ENCODE measurements at regions not wholly inside any gene's neighbourhood (a gene's known extent, or its start where the extent isn't known, plus 50 kb on each side); places are given as distances from the start of the nearest gene placed in this dataset.
"Not testable (repeated sequence)": the region's sequence is repeated elsewhere in the genome, so short reads cannot be mapped to it uniquely, and the experiment has no call there.

- no peak for DNase-seq (ENCODE audit: extremely low read depth, low read depth)
Measured at GRCh38 chr11:91536366-91536765, 688.3 kb upstream of the FAT3 start.

- DNase-seq (ENCODE audit: extremely low read depth, low read depth): no peak
Measured at GRCh38 chr11:91528965-91529364, 695.7 kb upstream of the FAT3 start.

GRCh38 chr11:91527380-91528030 lies 697.1 kb upstream of the FAT3 start:
- no peak for DNase-seq (ENCODE audit: extremely low read depth, low read depth)

GRCh38 chr11:91513734-91514133 lies 710.9 kb upstream of the FAT3 start:
- DNase-seq (ENCODE audit: extremely low read depth, low read depth): no peak

GRCh38 chr11:91497847-91498246 lies 726.8 kb upstream of the FAT3 start:
- DNase-seq (ENCODE audit: extremely low read depth, low read depth): no peak

- no peak for DNase-seq (ENCODE audit: extremely low read depth, low read depth)
Measured at GRCh38 chr11:91495837-91496236, 728.8 kb upstream of the FAT3 start.

- no peak for DNase-seq (ENCODE audit: extremely low read depth, low read depth)
Measured at GRCh38 chr11:91489989-91490388, 734.6 kb upstream of the FAT3 start.

- DNase-seq (ENCODE audit: extremely low read depth, low read depth): not testable (repeated sequence)
Measured at GRCh38 chr11:91483956-91484355, 740.7 kb upstream of the FAT3 start.

- not testable (repeated sequence) for DNase-seq (ENCODE audit: extremely low read depth, low read depth)
Measured at GRCh38 chr11:91481875-91482274, 742.7 kb upstream of the FAT3 start.

GRCh38 chr11:91470656-91471055 lies 754.0 kb upstream of the FAT3 start:
- no peak for DNase-seq (ENCODE audit: extremely low read depth, low read depth)

- no peak for DNase-seq (ENCODE audit: extremely low read depth, low read depth)
Measured at GRCh38 chr11:91459840-91460239, 764.8 kb upstream of the FAT3 start.

- no peak for DNase-seq (ENCODE audit: extremely low read depth, low read depth)
Measured at GRCh38 chr11:91446267-91446666, 778.4 kb upstream of the FAT3 start.

GRCh38 chr11:91435694-91436395 lies 788.8 kb upstream of the FAT3 start:
- no peak for DNase-seq (ENCODE audit: extremely low read depth, low read depth)

- no peak for DNase-seq (ENCODE audit: extremely low read depth, low read depth)
Measured at GRCh38 chr11:91433284-91434010, 791.2 kb upstream of the FAT3 start.

- no peak for DNase-seq (ENCODE audit: extremely low read depth, low read depth)
Measured at GRCh38 chr11:91421641-91422040, 803.0 kb upstream of the FAT3 start.

GRCh38 chr11:91407842-91408241 lies 816.8 kb upstream of the FAT3 start:
- DNase-seq (ENCODE audit: extremely low read depth, low read depth): no peak

GRCh38 chr11:91406009-91406408 lies 818.6 kb upstream of the FAT3 start:
- no peak for DNase-seq (ENCODE audit: extremely low read depth, low read depth)

GRCh38 chr11:91404344-91404743 lies 820.3 kb upstream of the FAT3 start:
- DNase-seq (ENCODE audit: extremely low read depth, low read depth): no peak

- no peak for DNase-seq (ENCODE audit: extremely low read depth, low read depth)
Measured at GRCh38 chr11:91397134-91397468, 827.5 kb upstream of the FAT3 start.

- DNase-seq (ENCODE audit: extremely low read depth, low read depth): no peak
Measured at GRCh38 chr11:91396236-91397133, 828.1 kb upstream of the FAT3 start.

Measured in NCI-H460 (cell line).